WTC11 (cell line): ENCODE measurements at regions not wholly inside any gene's neighbourhood (a gene's known extent, or its start where the extent isn't known, plus 50 kb on each side); places are given as distances from the start of the nearest gene placed in this dataset.
A peak's percentile ranks its signal among the peaks of the same experiment; 100 is the strongest.

ENCODE experiments used
- ATAC-seq: fragments of 200-7000 bp; cut with Tn5 transposase; 2 replicates; pipeline ENCODE4 v1.10.0; 2021; ENCODE audit warnings: mild to moderate bottlenecking, moderate library complexity
- CTCF ChIA-PET: fragments of 300-600 bp; sonication (Branson Sonifier 250); formaldehyde crosslinking; loops from one replicate; lab custom pipeline; 2021; ENCODE audit warnings: antibody characterized with exemption; lab: Charles Lee
- POLR2A ChIA-PET: fragments of 350-600 bp; sonication (Branson Sonifier 250); formaldehyde crosslinking; loops from one replicate; lab custom pipeline; 2021; ENCODE audit warnings: antibody characterized with exemption; lab: Charles Lee
- DNase-seq: peaks from one replicate; pipeline ENCODE4 v3.0.0; 2021; ENCODE audit warnings: low spot score
- H3K27ac Mint-ChIP-seq: 2 replicates; pipeline ENCODE4 v1.8.0; 2021; ENCODE audit warnings: mixed read lengths
- H3K27me3 Mint-ChIP-seq: 2 replicates; pipeline ENCODE4 v1.8.0; 2021; ENCODE audit warnings: low read depth, mild to moderate bottlenecking, moderate library complexity, mixed read lengths
- H3K36me3 Mint-ChIP-seq: 2 replicates; pipeline ENCODE4 v1.8.0; 2021; ENCODE audit warnings: mixed read lengths
- H3K4me1 Mint-ChIP-seq: 2 replicates; pipeline ENCODE4 v1.8.0; 2022; ENCODE audit warnings: mixed read lengths
- H3K4me3 Mint-ChIP-seq: 2 replicates; pipeline ENCODE4 v1.8.0; 2021; ENCODE audit warnings: mild to moderate bottlenecking, moderate library complexity, mixed read lengths
- H3K9me3 Mint-ChIP-seq: 2 replicates; pipeline ENCODE4 v1.8.0; 2021; ENCODE audit warnings: mixed read lengths
- ATF1 ChIP-seq: sonication (generic); formaldehyde crosslinking; IDR thresholded peaks from 2 replicates; pipeline ENCODE4 v1.8.1; 2023; ENCODE audit warnings: mild to moderate bottlenecking, moderate library complexity, missing genetic modification reagents
- CBFB ChIP-seq: sonication (generic); formaldehyde crosslinking; IDR thresholded peaks from 2 replicates; pipeline ENCODE4 v1.8.1; 2022; ENCODE audit warnings: mild to moderate bottlenecking, low read depth, missing genetic modification reagents
- CREM ChIP-seq: sonication (generic); formaldehyde crosslinking; IDR thresholded peaks from 2 replicates; pipeline ENCODE4 v1.8.1; 2022; ENCODE audit warnings: mild to moderate bottlenecking, missing genetic modification reagents, moderate library complexity
- FOXJ3 ChIP-seq: sonication (generic); formaldehyde crosslinking; IDR thresholded peaks from 2 replicates; pipeline ENCODE4 v1.9.0; 2021; ENCODE audit warnings: missing genetic modification reagents, mild to moderate bottlenecking, borderline replicate concordance
- IRF1 ChIP-seq: sonication (generic); formaldehyde crosslinking; IDR thresholded peaks from 2 replicates; pipeline ENCODE4 v1.8.0; 2023; ENCODE audit warnings: missing genetic modification reagents
- JAZF1 ChIP-seq: fragments of 250-450 bp; sonication (Bioruptor Pico); IDR thresholded peaks from 2 replicates; pipeline ENCODE4 v1.9.0; 2021; ENCODE audit warnings: moderate library complexity, mild to moderate bottlenecking, inconsistent platforms
- JUN ChIP-seq: sonication (generic); formaldehyde crosslinking; IDR thresholded peaks from 2 replicates; pipeline ENCODE4 v1.8.0; 2023; ENCODE audit warnings: mild to moderate bottlenecking, missing genetic modification reagents
- MLX ChIP-seq: sonication (generic); formaldehyde crosslinking; IDR thresholded peaks from 2 replicates; pipeline ENCODE4 v1.8.1; 2023; ENCODE audit warnings: mild to moderate bottlenecking, missing genetic modification reagents, moderate library complexity
- NFATC4 ChIP-seq: fragments of 250-450 bp; sonication (Bioruptor Pico); IDR thresholded peaks from 2 replicates; pipeline ENCODE4 v1.9.0; 2021; ENCODE audit warnings: mild to moderate bottlenecking
- TEAD1 ChIP-seq: sonication (generic); formaldehyde crosslinking; IDR thresholded peaks from 2 replicates; pipeline ENCODE4 v1.8.0; 2022; ENCODE audit warnings: mild to moderate bottlenecking, missing genetic modification reagents
- ZNF121 ChIP-seq: sonication (generic); formaldehyde crosslinking; IDR thresholded peaks from 2 replicates; pipeline ENCODE4 v1.8.0; 2023; ENCODE audit warnings: missing genetic modification reagents
- ZNF263 ChIP-seq: sonication (generic); formaldehyde crosslinking; IDR thresholded peaks from 2 replicates; pipeline ENCODE4 v1.8.1; 2022; ENCODE audit warnings: low read depth, mild to moderate bottlenecking, moderate library complexity, missing genetic modification reagents
- ZNF317 ChIP-seq: sonication (generic); formaldehyde crosslinking; IDR thresholded peaks from 2 replicates; pipeline ENCODE4 v1.8.1; 2023; ENCODE audit warnings: low read depth, mild to moderate bottlenecking, moderate library complexity, missing genetic modification reagents, borderline replicate concordance
- ZNF512 ChIP-seq: sonication (generic); formaldehyde crosslinking; IDR thresholded peaks from 2 replicates; pipeline ENCODE4 v1.8.1; 2022; ENCODE audit warnings: missing genetic modification reagents, borderline replicate concordance
- TF ChIP-seq, protein P1 (sequence below): fragments of 250-450 bp; sonication (Bioruptor Pico); IDR thresholded peaks from 2 replicates; pipeline ENCODE4 v1.9.0; 2021; ENCODE audit warnings: mild to moderate bottlenecking
- TF ChIP-seq, protein P2 (sequence below): sonication (generic); formaldehyde crosslinking; IDR thresholded peaks from 2 replicates; pipeline ENCODE4 v1.8.1; 2023; ENCODE audit warnings: mild to moderate bottlenecking, missing genetic modification reagents, moderate library complexity
- TF ChIP-seq, protein P3 (sequence below): sonication (generic); formaldehyde crosslinking; IDR thresholded peaks from 2 replicates; pipeline ENCODE4 v1.8.0; 2023; ENCODE audit warnings: missing genetic modification reagents, mild to moderate bottlenecking, borderline replicate concordance
- TF ChIP-seq, protein P4 (sequence below): fragments of 250-450 bp; sonication (Bioruptor Pico); IDR thresholded peaks from 2 replicates; pipeline ENCODE4 v2.1.2; 2022; ENCODE audit warnings: mild to moderate bottlenecking, moderate library complexity
- TF ChIP-seq, protein P5 (sequence below): sonication (generic); formaldehyde crosslinking; conservative IDR thresholded peaks from 2 replicates; pipeline ENCODE4 v1.8.1; 2022; ENCODE audit warnings: mild to moderate bottlenecking, missing genetic modification reagents

GRCh38 chr5:38187532-38187931 is 70.8 kb upstream of the EGFLAM start:
- CTCF ChIA-PET = interaction anchor here (1.1 kb wide), 1 partner anchor 464 kb away, joined by 4 read pairs; no protein-coding TSS in a partner anchor

GRCh38 chr5:38184627-38185026 is 73.7 kb upstream of the EGFLAM start:
- no peak overlapping the region for H3K27ac Mint-ChIP-seq
- ChIA-PET POLR2A (no interaction called here), CTCF (no interaction called here)
- H3K36me3 Mint-ChIP-seq = no peaks in the 10 kb centered on the region; the same call in 1 of the 2 replicates
- peaks cover 4% of the 10 kb centered on the region for H3K9me3 Mint-ChIP-seq
- peaks cover 4% of the 10 kb centered on the region; the same call in 1 of the 2 replicates for H3K27me3 Mint-ChIP-seq
- DNase-seq (no peak), ATAC-seq (no peak)
- H3K4me1 Mint-ChIP-seq = peaks cover 18% of the 10 kb centered on the region
- H3K4me3 Mint-ChIP-seq = no peak overlapping the region
- TF ChIP-seq, protein P1, sequence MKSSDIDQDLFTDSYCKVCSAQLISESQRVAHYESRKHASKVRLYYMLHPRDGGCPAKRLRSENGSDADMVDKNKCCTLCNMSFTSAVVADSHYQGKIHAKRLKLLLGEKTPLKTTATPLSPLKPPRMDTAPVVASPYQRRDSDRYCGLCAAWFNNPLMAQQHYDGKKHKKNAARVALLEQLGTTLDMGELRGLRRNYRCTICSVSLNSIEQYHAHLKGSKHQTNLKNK (CRISPR knock-in tag) = no peak
- no peak for TF ChIP-seq ZNF512
- no peak for TF ChIP-seq NFATC4 (CRISPR knock-in tag)
- TF ChIP-seq JUN (CRISPR knock-in tag) = no peak

More at GRCh38 chr5:38187532-38187931, 70.8 kb upstream of the EGFLAM start:
- no peak overlapping the region for H3K4me3 Mint-ChIP-seq
- H3K36me3 Mint-ChIP-seq = no peaks in the 10 kb centered on the region
- DNase-seq (no peak), ATAC-seq (no peak)
- peaks cover 5% of the 10 kb centered on the region; the same call in 1 of the 2 replicates for H3K27me3 Mint-ChIP-seq
- peaks cover 17% of the 10 kb centered on the region for H3K4me1 Mint-ChIP-seq
- POLR2A ChIA-PET = no interaction called here
- TF ChIP-seq ZNF317 (CRISPR knock-in tag) (no peak), CBFB (no peak)
- H3K9me3 Mint-ChIP-seq = no peaks in the 10 kb centered on the region; the same call in 1 of the 2 replicates
- H3K27ac Mint-ChIP-seq = no peak overlapping the region

- POLR2A ChIA-PET = no interaction called here
- H3K27me3 Mint-ChIP-seq = peaks cover 4% of the 10 kb centered on the region; the same call in 1 of the 2 replicates
- peaks cover 4% of the 10 kb centered on the region for H3K9me3 Mint-ChIP-seq
- CTCF ChIA-PET = no interaction called here
- no peak for TF ChIP-seq JAZF1 (CRISPR knock-in tag)
- no peak for TF ChIP-seq CREM (CRISPR knock-in tag)
- TF ChIP-seq ZNF121 (CRISPR knock-in tag) = no peak
- no peak for TF ChIP-seq ZNF263 (CRISPR knock-in tag)
- TF ChIP-seq, protein P2, sequence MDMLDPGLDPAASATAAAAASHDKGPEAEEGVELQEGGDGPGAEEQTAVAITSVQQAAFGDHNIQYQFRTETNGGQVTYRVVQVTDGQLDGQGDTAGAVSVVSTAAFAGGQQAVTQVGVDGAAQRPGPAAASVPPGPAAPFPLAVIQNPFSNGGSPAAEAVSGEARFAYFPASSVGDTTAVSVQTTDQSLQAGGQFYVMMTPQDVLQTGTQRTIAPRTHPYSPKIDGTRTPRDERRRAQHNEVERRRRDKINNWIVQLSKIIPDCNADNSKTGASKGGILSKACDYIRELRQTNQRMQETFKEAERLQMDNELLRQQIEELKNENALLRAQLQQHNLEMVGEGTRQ (CRISPR knock-in tag) = no peak
- no peak overlapping the region for H3K27ac Mint-ChIP-seq
- no peak overlapping the region for H3K4me3 Mint-ChIP-seq
- H3K36me3 Mint-ChIP-seq = no peaks in the 10 kb centered on the region; the same call in 1 of the 2 replicates
- peaks cover 16% of the 10 kb centered on the region for H3K4me1 Mint-ChIP-seq
- no peak for ATAC-seq
- DNase-seq = no peak
Observed at GRCh38 chr5:38182991-38183390, 75.4 kb upstream of the EGFLAM start.

- CTCF ChIA-PET = interaction anchor here (0.8 kb wide), 1 partner anchor 331 kb away, joined by 3 read pairs; no protein-coding TSS in a partner anchor
- TF ChIP-seq, protein P3, sequence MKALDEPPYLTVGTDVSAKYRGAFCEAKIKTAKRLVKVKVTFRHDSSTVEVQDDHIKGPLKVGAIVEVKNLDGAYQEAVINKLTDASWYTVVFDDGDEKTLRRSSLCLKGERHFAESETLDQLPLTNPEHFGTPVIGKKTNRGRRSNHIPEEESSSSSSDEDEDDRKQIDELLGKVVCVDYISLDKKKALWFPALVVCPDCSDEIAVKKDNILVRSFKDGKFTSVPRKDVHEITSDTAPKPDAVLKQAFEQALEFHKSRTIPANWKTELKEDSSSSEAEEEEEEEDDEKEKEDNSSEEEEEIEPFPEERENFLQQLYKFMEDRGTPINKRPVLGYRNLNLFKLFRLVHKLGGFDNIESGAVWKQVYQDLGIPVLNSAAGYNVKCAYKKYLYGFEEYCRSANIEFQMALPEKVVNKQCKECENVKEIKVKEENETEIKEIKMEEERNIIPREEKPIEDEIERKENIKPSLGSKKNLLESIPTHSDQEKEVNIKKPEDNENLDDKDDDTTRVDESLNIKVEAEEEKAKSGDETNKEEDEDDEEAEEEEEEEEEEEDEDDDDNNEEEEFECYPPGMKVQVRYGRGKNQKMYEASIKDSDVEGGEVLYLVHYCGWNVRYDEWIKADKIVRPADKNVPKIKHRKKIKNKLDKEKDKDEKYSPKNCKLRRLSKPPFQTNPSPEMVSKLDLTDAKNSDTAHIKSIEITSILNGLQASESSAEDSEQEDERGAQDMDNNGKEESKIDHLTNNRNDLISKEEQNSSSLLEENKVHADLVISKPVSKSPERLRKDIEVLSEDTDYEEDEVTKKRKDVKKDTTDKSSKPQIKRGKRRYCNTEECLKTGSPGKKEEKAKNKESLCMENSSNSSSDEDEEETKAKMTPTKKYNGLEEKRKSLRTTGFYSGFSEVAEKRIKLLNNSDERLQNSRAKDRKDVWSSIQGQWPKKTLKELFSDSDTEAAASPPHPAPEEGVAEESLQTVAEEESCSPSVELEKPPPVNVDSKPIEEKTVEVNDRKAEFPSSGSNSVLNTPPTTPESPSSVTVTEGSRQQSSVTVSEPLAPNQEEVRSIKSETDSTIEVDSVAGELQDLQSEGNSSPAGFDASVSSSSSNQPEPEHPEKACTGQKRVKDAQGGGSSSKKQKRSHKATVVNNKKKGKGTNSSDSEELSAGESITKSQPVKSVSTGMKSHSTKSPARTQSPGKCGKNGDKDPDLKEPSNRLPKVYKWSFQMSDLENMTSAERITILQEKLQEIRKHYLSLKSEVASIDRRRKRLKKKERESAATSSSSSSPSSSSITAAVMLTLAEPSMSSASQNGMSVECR (CRISPR knock-in tag) = no peak
- no peak for TF ChIP-seq ZNF121 (CRISPR knock-in tag)
- no peak for TF ChIP-seq MLX (CRISPR knock-in tag)
- no peak for TF ChIP-seq ATF1
- TF ChIP-seq, protein P4, sequence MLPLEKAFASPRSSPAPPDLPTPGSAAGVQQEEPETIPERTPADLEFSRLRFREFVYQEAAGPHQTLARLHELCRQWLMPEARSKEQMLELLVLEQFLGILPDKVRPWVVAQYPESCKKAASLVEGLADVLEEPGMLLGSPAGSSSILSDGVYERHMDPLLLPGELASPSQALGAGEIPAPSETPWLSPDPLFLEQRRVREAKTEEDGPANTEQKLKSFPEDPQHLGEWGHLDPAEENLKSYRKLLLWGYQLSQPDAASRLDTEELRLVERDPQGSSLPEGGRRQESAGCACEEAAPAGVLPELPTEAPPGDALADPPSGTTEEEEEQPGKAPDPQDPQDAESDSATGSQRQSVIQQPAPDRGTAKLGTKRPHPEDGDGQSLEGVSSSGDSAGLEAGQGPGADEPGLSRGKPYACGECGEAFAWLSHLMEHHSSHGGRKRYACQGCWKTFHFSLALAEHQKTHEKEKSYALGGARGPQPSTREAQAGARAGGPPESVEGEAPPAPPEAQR (CRISPR knock-in tag) = no peak
- TF ChIP-seq, protein P5, sequence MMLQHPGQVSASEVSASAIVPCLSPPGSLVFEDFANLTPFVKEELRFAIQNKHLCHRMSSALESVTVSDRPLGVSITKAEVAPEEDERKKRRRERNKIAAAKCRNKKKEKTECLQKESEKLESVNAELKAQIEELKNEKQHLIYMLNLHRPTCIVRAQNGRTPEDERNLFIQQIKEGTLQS = no peak
- no peak for TF ChIP-seq JUN (CRISPR knock-in tag)
- TF ChIP-seq TEAD1 (CRISPR knock-in tag) = no peak
- no peak for TF ChIP-seq FOXJ3 (CRISPR knock-in tag)
- no peak for TF ChIP-seq IRF1 (CRISPR knock-in tag)
Observed at GRCh38 chr5:38168029-38168428, 90.3 kb upstream of the EGFLAM start.

More at GRCh38 chr5:38168029-38168428, 90.3 kb upstream of the EGFLAM start:
- no peak overlapping the region for H3K27ac Mint-ChIP-seq
- peaks cover 41% of the 10 kb centered on the region for H3K27me3 Mint-ChIP-seq
- H3K4me3 Mint-ChIP-seq = no peak overlapping the region
- DNase-seq = no peak
- H3K9me3 Mint-ChIP-seq = no peaks in the 10 kb centered on the region
- POLR2A ChIA-PET = no interaction called here
- peak; percentile 38 for ATAC-seq
- H3K36me3 Mint-ChIP-seq = no peaks in the 10 kb centered on the region
- peaks cover 26% of the 10 kb centered on the region for H3K4me1 Mint-ChIP-seq
